H1 (cell line): ENCODE measurements at regions not wholly inside any gene's neighbourhood (a gene's known extent, or its start where the extent isn't known, plus 50 kb on each side); places are given as distances from the start of the nearest gene placed in this dataset.

Experiments
- CTCF ChIA-PET: fragments of 300-600 bp; sonication (Branson Sonifier 250); formaldehyde crosslinking; loops from one replicate; lab custom pipeline; 2021; ENCODE audit not compliant: partially characterized antibody; lab: Charles Lee
- POLR2A ChIA-PET: fragments of 300-600 bp; sonication (Branson Sonifier 250); formaldehyde crosslinking; loops from one replicate; lab custom pipeline; 2021; ENCODE audit warnings: inconsistent platforms; ENCODE audit not compliant: partially characterized antibody; lab: Charles Lee
- DNase-seq, 2 experiments: peaks; one replicate each; pipeline versions ENCODE4 v3.0.0 to v3.0.0-alpha.2; 2010 to 2022; ENCODE audit warnings: low spot score in 2 of 2, low read depth in 1 of 2, mixed read lengths in 1 of 2
- FAIRE-seq: peaks from 2 replicates; lab custom pipeline; 2011; peaks lifted over from hg19 to GRCh38; lab: Jason Lieb, UNC
- H2AFZ ChIP-seq: 2 replicates; pipeline ENCODE4 v1.8.1; 2012; ENCODE audit warnings: low read length, inconsistent platforms
- H2AK5ac ChIP-seq: 2 replicates; pipeline ENCODE4 v1.6.1; 2013; ENCODE audit warnings: low read depth, low read length
- H2BK120ac ChIP-seq: replicated peaks from 2 replicates; pipeline ENCODE3; 2013; ENCODE audit warnings: low read depth, low read length, inconsistent platforms
- H2BK12ac ChIP-seq: 2 replicates; pipeline ENCODE4 v1.6.1; 2013; ENCODE audit warnings: low read depth, low read length
- H2BK15ac ChIP-seq: 2 replicates; pipeline ENCODE4 v1.6.1; 2013; ENCODE audit warnings: low read length
- H2BK20ac ChIP-seq: 2 replicates; pipeline ENCODE4 v1.6.1; 2013; ENCODE audit warnings: low read length
- H2BK5ac ChIP-seq: 2 replicates; pipeline ENCODE4 v1.6.1; 2013; ENCODE audit warnings: low read depth, low read length
- H3K14ac ChIP-seq: 2 replicates; pipeline ENCODE4 v1.6.1; 2013; ENCODE audit warnings: inconsistent platforms; ENCODE audit not compliant: insufficient read length
- H3K18ac ChIP-seq: 2 replicates; pipeline ENCODE4 v1.6.1; 2013; ENCODE audit warnings: low read length; ENCODE audit errors: extremely low read depth
- H3K23ac ChIP-seq: 2 replicates; pipeline ENCODE4 v1.6.1; 2013; ENCODE audit warnings: inconsistent platforms; ENCODE audit not compliant: insufficient read length
- H3K23me2 ChIP-seq: 2 replicates; pipeline ENCODE4 v1.6.1; 2013; ENCODE audit warnings: low read depth, low read length
- H3K27ac ChIP-seq: 2 replicates; pipeline ENCODE4 v1.6.1; 2011; ENCODE audit warnings: low read depth, low read length, inconsistent platforms
- H3K27me3 ChIP-seq, 4 experiments: replicated peaks in 1 of 4; 1 replicate in 1 of 4; 2 replicates in 3 of 4; pipeline versions ENCODE4 v1.6.1 to v1.8.1; 2011 to 2013; ENCODE audit warnings: low read length in 3 of 4, mild to moderate bottlenecking in 3 of 4, inconsistent platforms in 2 of 4, mixed read lengths in 2 of 4, moderate library complexity in 1 of 4; ENCODE audit not compliant: control insufficient read depth in 3 of 4, insufficient read depth in 3 of 4; ENCODE audit errors: extremely low read depth in 1 of 4
- H3K36me3 ChIP-seq, 4 experiments: 2 replicates each; pipeline versions ENCODE4 v1.6.1 to v1.8.1; 2011 to 2013; ENCODE audit warnings: mild to moderate bottlenecking in 4 of 4, low read length in 3 of 4, moderate library complexity in 2 of 4, control low read depth in 1 of 4, inconsistent platforms in 1 of 4; ENCODE audit not compliant: insufficient read depth in 4 of 4, control insufficient read depth in 2 of 4
- H3K4ac ChIP-seq: replicated peaks from 2 replicates; pipeline ENCODE3; 2013; ENCODE audit warnings: low read length, low read depth, mixed read lengths, inconsistent platforms; ENCODE audit not compliant: insufficient read length
- H3K4me1 ChIP-seq, 4 experiments: replicated peaks in 1 of 4; 1 replicate in 1 of 4; 2 replicates in 3 of 4; pipeline versions ENCODE4 v1.6.1 to v1.8.1; 2011 to 2013; ENCODE audit warnings: low read length in 3 of 4, inconsistent platforms in 2 of 4, mixed read lengths in 1 of 4; ENCODE audit not compliant: insufficient read depth in 4 of 4, control insufficient read depth in 3 of 4
- H3K4me2 ChIP-seq, 2 experiments: 2 replicates each; pipeline versions ENCODE4 v1.6.1 to v1.8.1; 2011 to 2013; ENCODE audit warnings: low read depth in 2 of 2, low read length in 2 of 2, control low read depth in 1 of 2, inconsistent platforms in 1 of 2, mild to moderate bottlenecking in 1 of 2; ENCODE audit not compliant: insufficient read depth in 1 of 2
- H3K4me3 ChIP-seq, 4 experiments: fragments of 200-600, 300-600 bp in 1 of 4; sonication (generic), shearing (Covaris generic), sonication (Bioruptor Twin) in 1 of 4; 2 replicates each; pipeline versions ENCODE4 v1.5.1 to v1.8.1; 2011 to 2016; ENCODE audit warnings: low read length in 4 of 4, low read depth in 3 of 4, control low read depth in 2 of 4, inconsistent platforms in 2 of 4, mild to moderate bottlenecking in 2 of 4, mixed read lengths in 1 of 4, moderate library complexity in 1 of 4; ENCODE audit not compliant: insufficient read depth in 2 of 4; ENCODE audit errors: extremely low read depth in 1 of 4
- H3K56ac ChIP-seq: replicated peaks from 2 replicates; pipeline ENCODE3; 2013; ENCODE audit warnings: low read depth, mild to moderate bottlenecking, mixed read lengths, low read length, inconsistent platforms; ENCODE audit not compliant: insufficient read length
- H3K79me1 ChIP-seq: 2 replicates; pipeline ENCODE4 v1.6.1; 2013; ENCODE audit warnings: low read depth, low read length, control low read depth
- H3K79me2 ChIP-seq, 2 experiments: 2 replicates each; pipeline versions ENCODE4 v1.6.1 to v1.8.1; 2012 to 2013; ENCODE audit warnings: low read length in 2 of 2, mild to moderate bottlenecking in 2 of 2, inconsistent platforms in 1 of 2; ENCODE audit not compliant: insufficient read depth in 2 of 2, control insufficient read depth in 1 of 2
- H3K9ac ChIP-seq, 4 experiments: replicated peaks in 1 of 4; 1 replicate in 1 of 4; 2 replicates in 3 of 4; pipeline versions ENCODE4 v1.6.1 to v1.8.1; 2011 to 2013; ENCODE audit warnings: low read depth in 3 of 4, low read length in 3 of 4, control low read depth in 2 of 4, mild to moderate bottlenecking in 2 of 4, moderate library complexity in 2 of 4, inconsistent platforms in 1 of 4; ENCODE audit errors: extremely low read depth in 1 of 4
- H3K9me3 ChIP-seq, 2 experiments: 2 replicates each; pipeline versions ENCODE4 v1.6.1 to v1.8.1; 2012 to 2013; ENCODE audit warnings: mild to moderate bottlenecking in 2 of 2, moderate library complexity in 2 of 2, control low read depth in 1 of 2, inconsistent platforms in 1 of 2, low read depth in 1 of 2, low read length in 1 of 2, mixed read lengths in 1 of 2; ENCODE audit not compliant: insufficient read depth in 2 of 2
- H4K20me1 ChIP-seq, 2 experiments: replicated peaks in 1 of 2; 2 replicates each; pipeline versions ENCODE3 to v1.8.1; 2011 to 2013; ENCODE audit warnings: inconsistent platforms in 2 of 2, low read length in 2 of 2, mild to moderate bottlenecking in 1 of 2; ENCODE audit not compliant: insufficient read depth in 2 of 2, control insufficient read depth in 1 of 2
- H4K5ac ChIP-seq: 2 replicates; pipeline ENCODE4 v1.6.1; 2013; ENCODE audit warnings: low read length, low read depth, mixed read lengths, inconsistent platforms; ENCODE audit not compliant: insufficient read length
- H4K8ac ChIP-seq: 2 replicates; pipeline ENCODE4 v1.8.0; 2013; ENCODE audit warnings: mild to moderate bottlenecking, moderate library complexity, low read length, inconsistent platforms; ENCODE audit not compliant: insufficient read depth; ENCODE audit errors: extremely low read depth
- H4K91ac ChIP-seq: replicated peaks from 2 replicates; pipeline ENCODE3; 2013; ENCODE audit warnings: low read length, mixed read lengths, inconsistent platforms; ENCODE audit not compliant: insufficient read length
- BCL11A ChIP-seq, 2 experiments: IDR thresholded peaks; one replicate each; pipeline ENCODE4 v1.6.1; 2011; ENCODE audit warnings: low read depth in 2 of 2, low read length in 2 of 2, mild to moderate bottlenecking in 2 of 2
- BRCA1 ChIP-seq: IDR thresholded peaks from 2 replicates; pipeline ENCODE4 v1.6.1; 2012; ENCODE audit warnings: low read depth, low read length, improper control_type of control experiment
- CBX8 ChIP-seq: fragments of 300-800, 300-1000 bp; sonication (generic); IDR thresholded peaks from 2 replicates; pipeline ENCODE4 v1.7.1; 2016; ENCODE audit warnings: low read depth, low read length, borderline replicate concordance
- EGR1 ChIP-seq: IDR thresholded peaks from 2 replicates; pipeline ENCODE4 v1.6.1; 2011; ENCODE audit warnings: low read depth, low read length, borderline replicate concordance
- EZH2 ChIP-seq: fragments of 200-600 bp; sonication (generic); IDR thresholded peaks from 2 replicates; pipeline ENCODE4 v1.7.1; 2012; ENCODE audit warnings: low read depth, mild to moderate bottlenecking, moderate library complexity, low read length, inconsistent platforms; ENCODE audit not compliant: severe bottlenecking
- HDAC6 ChIP-seq: IDR thresholded peaks from one replicate; pipeline ENCODE4 v1.7.1; 2012; ENCODE audit warnings: low read depth, mild to moderate bottlenecking, inconsistent platforms, low read length, moderate library complexity
- JUND ChIP-seq: IDR thresholded peaks from 2 replicates; pipeline ENCODE4 v1.6.1; 2011; ENCODE audit warnings: mild to moderate bottlenecking, improper control_type of control experiment, low read length
- KDM1A ChIP-seq: fragments of 200-600, 300-600 bp; sonication (generic); IDR thresholded peaks from 2 replicates; pipeline ENCODE4 v1.7.1; 2016; ENCODE audit warnings: mild to moderate bottlenecking, low read length, borderline replicate concordance
- PHF8 ChIP-seq: fragments of 200-600 bp; sonication (generic); conservative IDR thresholded peaks from 2 replicates; pipeline ENCODE4 v1.7.1; 2012; ENCODE audit warnings: low read depth, mild to moderate bottlenecking, inconsistent platforms, low read length, moderate library complexity
- POLR2AphosphoS5 ChIP-seq: IDR thresholded peaks from 2 replicates; pipeline ENCODE4 v1.6.1; 2011; ENCODE audit warnings: low read depth, low read length
- SAP30 ChIP-seq: fragments of 300-600 bp; sonication (generic); IDR thresholded peaks from 2 replicates; pipeline ENCODE4 v1.7.1; 2012; ENCODE audit warnings: low read length, moderate library complexity, mild to moderate bottlenecking, inconsistent platforms; ENCODE audit not compliant: insufficient read depth, insufficient replicate concordance
- SIN3A ChIP-seq, 2 experiments: IDR thresholded peaks in 1 of 2; conservative IDR thresholded peaks in 1 of 2; 2 replicates each; pipeline ENCODE4 v1.6.1; 2011 to 2012; ENCODE audit warnings: low read length in 2 of 2, improper control_type of control experiment in 1 of 2, low read depth in 1 of 2, mild to moderate bottlenecking in 1 of 2
- SIX5 ChIP-seq: IDR thresholded peaks from 2 replicates; pipeline ENCODE4 v1.6.1; 2011; ENCODE audit warnings: mild to moderate bottlenecking, low read depth, low read length
- SP4 ChIP-seq: IDR thresholded peaks from 2 replicates; pipeline ENCODE4 v1.6.1; 2012; ENCODE audit warnings: low read length, inconsistent platforms
- TAF7 ChIP-seq: optimal IDR thresholded peaks from 2 replicates; pipeline ENCODE3; 2011; ENCODE audit warnings: low read depth, mild to moderate bottlenecking, inconsistent platforms, low read length, moderate library complexity, borderline replicate concordance
- WGBS, 2 experiments: shearing (Covaris generic) in 1 of 2; methylation state at CpG; one replicate each; pipeline versions ENCODE4 v1.1.6 to v1.1.7; 2013 to 2015; ENCODE audit warnings: low lambda C conversion rate in 2 of 2, mixed read lengths in 2 of 2, inconsistent platforms in 1 of 2, low coverage in 1 of 2, missing lambda C conversion rate in 1 of 2; ENCODE audit not compliant: insufficient replicate concordance in 2 of 2, insufficient coverage in 1 of 2, insufficient read length in 1 of 2; ENCODE audit errors: extremely low coverage in 1 of 2, missing lambda C conversion rate in 1 of 2; 5-methylcytosine and 5-hydroxymethylcytosine counted together

DNA sequence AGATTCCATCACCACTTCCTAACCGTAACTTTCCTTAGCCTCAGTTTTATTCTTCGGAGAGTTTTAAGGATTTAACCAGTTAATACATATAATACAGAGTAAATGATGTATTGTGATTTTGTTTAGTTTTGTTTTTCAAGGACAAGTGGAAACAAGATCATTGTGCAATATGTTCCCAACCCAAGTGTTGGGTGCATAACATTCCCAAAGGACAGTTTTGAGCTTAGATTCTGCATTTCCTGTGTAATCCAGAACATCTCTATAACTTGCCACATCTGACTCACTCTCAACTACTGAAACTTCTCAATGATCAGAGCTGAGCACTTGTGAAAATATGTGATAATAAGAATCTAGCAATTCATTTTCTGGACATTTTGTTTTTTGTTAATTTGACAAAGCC, 466.1 kb upstream of the PPP2R3A start:
- Histone ChIP-seq H4K91ac (no peak overlapping the region), H4K5ac (no peak overlapping the region), H2BK120ac (no peak overlapping the region), H3K9ac (no peak overlapping the region), H3K23ac (no peak overlapping the region), H4K20me1 (no peaks in the 10 kb centered on the region), H3K79me2 (no peaks in the 10 kb centered on the region), H3K56ac (no peak overlapping the region), H3K4me2 (no peak overlapping the region), H2BK5ac (no peak overlapping the region), H2AFZ (no peak overlapping the region), H3K4ac (no peak overlapping the region), H3K27me3 (no peaks in the 10 kb centered on the region), H3K14ac (no peak overlapping the region), H2BK12ac (no peak overlapping the region), H3K4me3 (no peak overlapping the region), H4K8ac (no peak overlapping the region), H2BK15ac (no peak overlapping the region), H3K27ac (no peak overlapping the region), H3K23me2 (no peaks in the 10 kb centered on the region; the same call in 1 of the 2 replicates), H3K36me3 (no peaks in the 10 kb centered on the region), H2BK20ac (no peak overlapping the region), H3K79me1 (no peaks in the 10 kb centered on the region), H3K4me1 (peaks cover 0 to 10% (median 3%) of the 10 kb centered on the region in 4 experiments; a peak in 5 of 7 replicates), H2AK5ac (no peak overlapping the region), H3K9me3 (no peaks in the 10 kb centered on the region), H3K18ac (no peak overlapping the region)
- CTCF ChIA-PET, result interaction anchor here (1.0 to 2.1 kb wide), 2 partner anchors 44 to 705 kb away, joined by 3 to 6 read pairs; partner anchors contain the start of gene EPHB1
- DNase-seq (no peak), FAIRE-seq (no peak)
- WGBS, 2 experiments, result 92% methylated on average over 2 of the region's 2 CpGs; no CpG with 5 or more reads in 1 of the 2 experiments
- POLR2A ChIA-PET, result no interaction called here
- TF ChIP-seq SIX5 (no peak), BRCA1 (no peak), SP4 (no peak), PHF8 (no peak), TAF7 (no peak), CBX8 (no peak), SAP30 (no peak), EGR1 (no peak), KDM1A (no peak), HDAC6 (no peak), BCL11A (IDR thresholded peaks at IDR 0.05; ENCODE audit: low read depth in 2 of 2, low read length in 2 of 2) (no peak), EZH2 (no peak), POLR2AphosphoS5 (no peak), SIN3A (conservative IDR thresholded peaks at IDR 0.05 in 1 of 2, IDR thresholded peaks at IDR 0.05 in 1 of 2; ENCODE audit: low read depth in 1 of 2, low read length in 2 of 2) (no peak), JUND (no peak)
